ENCODE measurements at regions not wholly inside any gene's neighbourhood (a gene's known extent, or its start where the extent isn't known, plus 50 kb on each side); places are given as distances from the start of the nearest gene placed in this dataset.

- TF ChIP-seq CTCF (IDR thresholded peaks at IDR 0.05) (no peak), ZFX (IDR thresholded peaks at IDR 0.05; ENCODE audit: borderline replicate concordance) (no peak)
Measured at GRCh38 chr17:13359774-13360173, 242.0 kb downstream of the HS3ST3A1 start.
